Activated CD4-positive, alpha-beta T cell treated with anti-CD3 and anti-CD28 coated beads, Interleukin-2, amount 50 U/mL, for 24 hours (primary cell): ENCODE measurements at regions not wholly inside any gene's neighbourhood (a gene's known extent, or its start where the extent isn't known, plus 50 kb on each side); places are given as distances from the start of the nearest gene placed in this dataset.

Experiments
- DNase-seq, 2 donors: peaks; one replicate each; pipeline ENCODE4 v3.0.0-alpha.2; 2020; ENCODE audit warnings: low read depth in 1 of 2, low spot score in 1 of 2

GRCh38 chr3:159855599-159856346 lies 132.9 kb upstream of the IL12A start:
- DNase-seq = no peak

DNA sequence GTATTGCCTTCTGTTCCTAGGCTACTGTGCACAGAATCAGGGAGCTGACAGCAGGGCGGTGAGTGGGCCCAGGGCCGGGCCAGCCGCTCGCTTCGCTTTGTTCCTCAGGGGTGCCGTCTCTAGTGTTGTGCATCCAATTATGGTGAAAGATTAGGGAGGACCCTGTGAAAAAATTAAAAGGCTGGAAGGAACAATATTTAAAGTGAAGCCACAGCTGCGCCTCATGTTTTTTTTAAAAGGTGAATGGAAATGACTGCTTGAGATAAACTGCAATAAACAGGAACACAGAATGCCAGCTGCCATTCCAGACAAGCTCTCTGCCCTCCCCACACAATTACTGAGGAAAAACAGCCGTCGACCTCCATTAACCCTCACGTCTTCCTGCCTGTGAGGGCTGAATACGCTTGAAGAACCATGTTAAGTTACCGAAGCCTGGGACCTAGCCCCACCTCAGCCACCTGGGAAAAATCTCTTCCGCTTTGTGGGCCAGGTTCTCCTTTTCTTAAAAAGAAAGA lies 132.0 kb upstream of the IL12A start:
- DNase-seq = no peak

GRCh38 chr3:159857840-159858239 lies 130.8 kb upstream of the IL12A start:
- DNase-seq = no peak

GRCh38 chr3:159858650-159859049 lies 130.0 kb upstream of the IL12A start:
- no peak for DNase-seq

GRCh38 chr3:159859424-159859823 lies 129.2 kb upstream of the IL12A start:
- no peak for DNase-seq

GRCh38 chr3:159859836-159860235 lies 128.8 kb upstream of the IL12A start:
- no peak for DNase-seq

DNA sequence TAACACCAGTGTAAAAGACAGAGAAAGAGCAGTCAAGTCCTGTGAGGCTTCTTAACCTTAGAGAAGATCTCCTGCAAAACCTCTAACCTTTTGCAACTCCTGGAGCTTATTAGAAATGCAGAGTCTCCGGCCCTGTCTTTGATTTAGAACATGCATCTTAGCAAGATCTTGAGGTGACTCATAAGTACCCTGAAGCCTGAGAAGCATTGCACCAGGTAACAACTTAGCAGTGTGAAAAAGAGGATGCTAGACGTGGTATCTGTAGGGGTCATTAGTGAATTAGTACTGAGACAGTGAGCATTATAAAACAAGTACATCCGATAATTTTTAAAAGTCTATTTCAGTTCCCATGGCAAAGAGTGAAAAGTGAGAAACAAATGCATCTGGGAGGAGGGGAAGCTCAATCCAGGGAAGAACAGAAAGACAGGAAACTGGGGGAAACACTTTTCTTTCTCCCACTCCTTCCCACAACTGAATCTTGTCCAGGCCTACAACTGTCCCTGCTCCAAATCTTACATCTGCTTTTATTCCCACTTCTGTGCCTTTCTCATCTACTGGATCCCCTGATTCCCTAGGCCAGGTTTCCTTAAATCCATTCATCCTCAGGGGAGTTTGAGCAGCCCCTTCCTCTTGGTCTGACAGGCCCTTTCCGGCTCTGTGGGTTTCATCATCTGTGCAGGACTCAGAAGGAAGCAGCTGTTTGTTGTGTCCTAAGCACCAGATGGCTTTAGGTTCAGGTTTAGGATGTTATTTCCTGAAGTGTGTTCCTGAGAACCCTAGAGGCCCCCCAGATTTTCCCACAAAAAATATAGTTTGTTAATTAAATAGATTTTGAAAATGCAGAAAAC lies 128.1 kb upstream of the IL12A start:
- DNase-seq = no peak

DNA sequence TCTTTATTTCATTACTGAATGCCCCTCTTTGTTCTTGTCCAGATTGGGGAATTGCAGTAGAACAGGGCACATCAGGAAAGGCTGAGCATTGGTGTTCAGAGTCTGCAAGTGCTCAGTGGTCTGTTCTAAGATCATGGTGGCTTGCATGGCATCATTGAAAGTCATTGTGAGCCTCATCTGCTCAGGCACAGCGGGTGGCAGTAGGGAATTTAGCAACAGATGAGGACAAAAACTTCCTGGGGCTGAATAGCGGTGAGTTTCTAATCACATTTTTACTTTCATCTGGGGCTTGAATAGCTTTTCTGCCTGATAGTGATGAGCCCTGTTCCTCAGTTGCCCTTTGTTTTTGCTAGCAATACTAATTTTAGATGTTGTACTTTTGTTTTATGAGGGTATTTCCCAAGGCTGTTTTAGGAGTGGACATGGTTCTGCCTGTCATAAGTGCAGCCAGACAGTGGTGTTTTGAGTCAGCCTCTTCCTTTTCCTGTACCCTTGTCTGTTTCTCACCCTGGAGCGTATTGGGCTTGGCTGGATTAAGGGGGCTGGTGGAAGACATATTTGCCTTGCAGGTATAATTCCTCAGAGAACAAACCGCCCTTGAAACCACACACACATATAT lies 127.2 kb upstream of the IL12A start:
- no peak for DNase-seq

DNA sequence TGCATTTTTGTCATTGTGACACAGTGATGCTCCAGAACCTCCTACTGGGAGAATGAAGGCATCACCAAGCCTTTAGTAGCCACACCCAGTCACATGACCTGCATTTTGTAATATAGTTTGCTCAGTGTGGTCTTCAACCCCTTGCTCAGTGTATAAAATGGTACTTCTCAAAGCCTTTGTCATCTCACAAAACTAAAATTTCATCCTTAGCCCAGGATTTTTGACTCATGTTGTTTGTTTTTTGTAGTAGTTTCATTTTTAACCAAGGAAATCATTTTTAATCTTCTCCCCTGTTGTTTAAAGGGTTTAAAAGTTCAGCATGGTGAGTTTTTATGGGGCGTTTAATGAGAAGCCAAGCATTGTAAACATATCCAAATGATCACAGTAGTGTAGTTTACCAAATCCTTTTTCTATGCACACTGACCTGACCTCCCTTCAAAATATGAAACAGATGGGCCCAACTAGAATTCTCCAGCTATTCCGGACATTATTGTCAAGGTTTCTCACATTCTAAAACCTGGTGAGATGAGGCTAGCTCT lies 123.5 kb upstream of the IL12A start:
- DNase-seq = no peak

- DNase-seq = no peak
Measured at GRCh38 chr3:159866201-159866746, 122.4 kb upstream of the IL12A start.

- no peak for DNase-seq
Measured at GRCh38 chr3:159867372-159867771, 121.3 kb upstream of the IL12A start.

- DNase-seq = no peak
Measured at GRCh38 chr3:159870723-159871122, 117.9 kb upstream of the IL12A start.

GRCh38 chr3:159872374-159873109 lies 116.1 kb upstream of the IL12A start:
- DNase-seq = no peak

DNA sequence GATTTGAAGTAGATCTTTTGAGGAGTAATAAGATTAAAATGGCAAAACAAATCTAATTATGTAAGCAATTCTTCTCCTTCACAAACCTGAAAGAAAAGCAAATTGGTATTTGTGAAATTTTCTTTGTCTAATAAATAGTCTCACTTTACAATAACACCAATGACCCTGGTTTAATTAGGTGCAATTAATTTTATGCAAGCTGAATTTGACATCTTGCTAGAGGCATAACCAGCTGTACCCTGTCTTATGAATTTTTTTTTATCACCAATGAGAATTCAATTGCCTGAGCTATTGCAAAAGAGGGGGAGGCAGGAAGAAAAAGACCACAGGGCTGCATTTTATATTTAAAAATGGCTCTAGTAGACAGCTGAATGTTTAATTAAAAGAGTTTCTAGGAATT lies 113.5 kb upstream of the IL12A start:
- no peak for DNase-seq

- DNase-seq = no peak
Measured at GRCh38 chr3:159877924-159878323, 110.7 kb upstream of the IL12A start.

- no peak for DNase-seq
Measured at GRCh38 chr3:159879146-159879545, 109.5 kb upstream of the IL12A start.

GRCh38 chr3:159879598-159879997 lies 109.0 kb upstream of the IL12A start:
- DNase-seq = no peak

- no peak for DNase-seq
Measured at GRCh38 chr3:159881208-159881607, 107.4 kb upstream of the IL12A start.

GRCh38 chr3:159881828-159882309 lies 106.8 kb upstream of the IL12A start:
- DNase-seq = no peak

DNA sequence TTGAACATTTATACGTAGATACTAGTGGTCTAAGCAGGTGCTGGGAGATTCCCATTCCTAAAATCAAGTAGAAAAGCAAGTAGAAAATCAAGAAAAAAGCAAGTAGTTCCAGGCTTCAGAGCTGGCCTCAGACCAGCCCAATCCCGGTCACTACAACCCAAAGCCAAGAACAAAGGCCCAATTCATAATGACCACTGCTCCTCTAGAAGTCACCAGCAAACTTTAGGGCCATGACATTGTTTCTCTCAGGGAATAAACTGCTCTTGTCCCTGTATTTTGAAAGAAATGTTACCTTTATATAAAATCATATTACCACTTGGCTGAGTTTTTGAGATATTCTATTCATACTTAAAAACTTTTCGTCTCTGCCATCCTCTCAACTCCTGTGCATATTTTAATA lies 106.3 kb upstream of the IL12A start:
- no peak for DNase-seq
